ENCODE measurements at regions not wholly inside any gene's neighbourhood (a gene's known extent, or its start where the extent isn't known, plus 50 kb on each side); places are given as distances from the start of the nearest gene placed in this dataset.

GRCh38 chr7:96401200-96401599 lies 79.3 kb upstream of the SLC25A13 start:
- Mint-ChIP-seq H3K4me1 (ENCODE audit: low read depth, unreplicated experiment) (peaks cover 19% of the 10 kb centered on the region), H3K9me3 (ENCODE audit: unreplicated experiment) (no peaks in the 10 kb centered on the region), H3K4me3 (ENCODE audit: unreplicated experiment) (no peak overlapping the region), H3K36me3 (ENCODE audit: low read depth, unreplicated experiment) (no peaks in the 10 kb centered on the region), H3K27ac (ENCODE audit: unreplicated experiment) (no peak overlapping the region), H3K27me3 (ENCODE audit: low read depth, unreplicated experiment) (no peaks in the 10 kb centered on the region)
- H2AFZ ChIP-seq (ENCODE audit: low read depth, low read length): no peak overlapping the region
- no peak for DNase-seq (ENCODE audit: low read depth)
- TF ChIP-seq, protein P1, sequence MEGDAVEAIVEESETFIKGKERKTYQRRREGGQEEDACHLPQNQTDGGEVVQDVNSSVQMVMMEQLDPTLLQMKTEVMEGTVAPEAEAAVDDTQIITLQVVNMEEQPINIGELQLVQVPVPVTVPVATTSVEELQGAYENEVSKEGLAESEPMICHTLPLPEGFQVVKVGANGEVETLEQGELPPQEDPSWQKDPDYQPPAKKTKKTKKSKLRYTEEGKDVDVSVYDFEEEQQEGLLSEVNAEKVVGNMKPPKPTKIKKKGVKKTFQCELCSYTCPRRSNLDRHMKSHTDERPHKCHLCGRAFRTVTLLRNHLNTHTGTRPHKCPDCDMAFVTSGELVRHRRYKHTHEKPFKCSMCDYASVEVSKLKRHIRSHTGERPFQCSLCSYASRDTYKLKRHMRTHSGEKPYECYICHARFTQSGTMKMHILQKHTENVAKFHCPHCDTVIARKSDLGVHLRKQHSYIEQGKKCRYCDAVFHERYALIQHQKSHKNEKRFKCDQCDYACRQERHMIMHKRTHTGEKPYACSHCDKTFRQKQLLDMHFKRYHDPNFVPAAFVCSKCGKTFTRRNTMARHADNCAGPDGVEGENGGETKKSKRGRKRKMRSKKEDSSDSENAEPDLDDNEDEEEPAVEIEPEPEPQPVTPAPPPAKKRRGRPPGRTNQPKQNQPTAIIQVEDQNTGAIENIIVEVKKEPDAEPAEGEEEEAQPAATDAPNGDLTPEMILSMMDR (IDR thresholded peaks at IDR 0.05; ENCODE audit: insufficient read depth, low read depth, low read length): no peak
- TF ChIP-seq EZH2 (IDR thresholded peaks at IDR 0.05; ENCODE audit: insufficient read depth, low read length): no peak
- no peak for FAIRE-seq
- no peaks in the 10 kb centered on the region for H3K27me3 ChIP-seq (ENCODE audit: insufficient read depth, low read length)
- no peak overlapping the region for H3K4me3 ChIP-seq (ENCODE audit: insufficient read depth, low read depth, low read length)
- H3K79me2 ChIP-seq (ENCODE audit: insufficient read depth, low read length): no peaks in the 10 kb centered on the region
- H3K9ac ChIP-seq (ENCODE audit: low read length): no peak overlapping the region
- H3K9me3 ChIP-seq (ENCODE audit: insufficient read depth, low read depth, low read length): no peaks in the 10 kb centered on the region
- no peaks in the 10 kb centered on the region for H4K20me1 ChIP-seq (ENCODE audit: insufficient read depth, low read length)
- no peaks in the 10 kb centered on the region for H3K36me3 ChIP-seq (ENCODE audit: insufficient read depth, low read length)
- no peak overlapping the region for H3K27ac ChIP-seq (ENCODE audit: low read depth, low read length)
- no peaks in the 10 kb centered on the region for H3K4me1 ChIP-seq (ENCODE audit: insufficient read depth, low read length)
- no peak overlapping the region for H3K4me2 ChIP-seq (ENCODE audit: low read length)

- Histone ChIP-seq H3K36me3 (ENCODE audit: insufficient read depth, low read length) (no peaks in the 10 kb centered on the region), H3K9me3 (ENCODE audit: insufficient read depth, low read depth, low read length) (no peaks in the 10 kb centered on the region), H3K27ac (ENCODE audit: low read depth, low read length) (no peak overlapping the region), H3K4me1 (ENCODE audit: insufficient read depth, low read length) (no peaks in the 10 kb centered on the region), H3K9ac (ENCODE audit: low read length) (no peak overlapping the region), H2AFZ (ENCODE audit: low read depth, low read length) (no peak overlapping the region), H3K27me3 (ENCODE audit: insufficient read depth, low read length) (no peaks in the 10 kb centered on the region), H4K20me1 (ENCODE audit: insufficient read depth, low read length) (no peaks in the 10 kb centered on the region), H3K4me3 (ENCODE audit: insufficient read depth, low read depth, low read length) (no peak overlapping the region), H3K79me2 (ENCODE audit: insufficient read depth, low read length) (no peaks in the 10 kb centered on the region), H3K4me2 (ENCODE audit: low read length) (no peak overlapping the region)
- no peaks in the 10 kb centered on the region for H3K27me3 Mint-ChIP-seq (ENCODE audit: low read depth, unreplicated experiment)
- H3K4me1 Mint-ChIP-seq (ENCODE audit: low read depth, unreplicated experiment): peaks cover 19% of the 10 kb centered on the region
- H3K36me3 Mint-ChIP-seq (ENCODE audit: low read depth, unreplicated experiment): no peaks in the 10 kb centered on the region
- no peak overlapping the region for H3K27ac Mint-ChIP-seq (ENCODE audit: unreplicated experiment)
- TF ChIP-seq, protein P1 (IDR thresholded peaks at IDR 0.05; ENCODE audit: insufficient read depth, low read depth, low read length): no peak
- no peak for TF ChIP-seq EZH2 (IDR thresholded peaks at IDR 0.05; ENCODE audit: insufficient read depth, low read length)
- DNase-seq (ENCODE audit: low read depth) (no peak), FAIRE-seq (no peak)
- no peaks in the 10 kb centered on the region for H3K9me3 Mint-ChIP-seq (ENCODE audit: unreplicated experiment)
- H3K4me3 Mint-ChIP-seq (ENCODE audit: unreplicated experiment): no peak overlapping the region
Observed at GRCh38 chr7:96400518-96400917, 78.6 kb upstream of the SLC25A13 start.

GRCh38 chr7:96400001-96400400 lies 78.1 kb upstream of the SLC25A13 start:
- no peaks in the 10 kb centered on the region for H3K36me3 ChIP-seq (ENCODE audit: insufficient read depth, low read length)
- no peak for FAIRE-seq

More at GRCh38 chr7:96400001-96400400, 78.1 kb upstream of the SLC25A13 start:
- no peak overlapping the region for H3K4me3 Mint-ChIP-seq (ENCODE audit: unreplicated experiment)
- Histone ChIP-seq H3K9ac (ENCODE audit: low read length) (no peak overlapping the region), H3K9me3 (ENCODE audit: insufficient read depth, low read depth, low read length) (no peaks in the 10 kb centered on the region), H3K4me3 (ENCODE audit: insufficient read depth, low read depth, low read length) (no peak overlapping the region), H3K27ac (ENCODE audit: low read depth, low read length) (no peak overlapping the region), H4K20me1 (ENCODE audit: insufficient read depth, low read length) (no peaks in the 10 kb centered on the region), H3K4me2 (ENCODE audit: low read length) (no peak overlapping the region), H3K27me3 (ENCODE audit: insufficient read depth, low read length) (no peaks in the 10 kb centered on the region), H3K79me2 (ENCODE audit: insufficient read depth, low read length) (no peaks in the 10 kb centered on the region), H2AFZ (ENCODE audit: low read depth, low read length) (no peak overlapping the region), H3K4me1 (ENCODE audit: insufficient read depth, low read length) (no peaks in the 10 kb centered on the region)
- no peaks in the 10 kb centered on the region for H3K9me3 Mint-ChIP-seq (ENCODE audit: unreplicated experiment)
- TF ChIP-seq, protein P1 (IDR thresholded peaks at IDR 0.05; ENCODE audit: insufficient read depth, low read depth, low read length): no peak
- no peak for TF ChIP-seq EZH2 (IDR thresholded peaks at IDR 0.05; ENCODE audit: insufficient read depth, low read length)
- no peaks in the 10 kb centered on the region for H3K27me3 Mint-ChIP-seq (ENCODE audit: low read depth, unreplicated experiment)
- H3K36me3 Mint-ChIP-seq (ENCODE audit: low read depth, unreplicated experiment): no peaks in the 10 kb centered on the region
- H3K4me1 Mint-ChIP-seq (ENCODE audit: low read depth, unreplicated experiment): peaks cover 19% of the 10 kb centered on the region
- no peak for DNase-seq (ENCODE audit: low read depth)
- H3K27ac Mint-ChIP-seq (ENCODE audit: unreplicated experiment): no peak overlapping the region

Measured in astrocyte (in vitro differentiated cells and primary cell).